Fibroblast of skin of right quadriceps (primary cell): ENCODE measurements at regions not wholly inside any gene's neighbourhood (a gene's known extent, or its start where the extent isn't known, plus 50 kb on each side); places are given as distances from the start of the nearest gene placed in this dataset.
"Not testable (repeated sequence)": the region's sequence is repeated elsewhere in the genome, so short reads cannot be mapped to it uniquely, and the experiment has no call there.

Experiments used
- DNase-seq: peaks from one replicate; pipeline ENCODE4 v3.0.0-alpha.2; 2013

GRCh38 chr22:48721395-48721669 lies 1106.3 kb downstream of the BRD1 start:
- no peak for DNase-seq

- no peak for DNase-seq
Measured at GRCh38 chr22:48720662-48721394, 1106.8 kb downstream of the BRD1 start.

DNA sequence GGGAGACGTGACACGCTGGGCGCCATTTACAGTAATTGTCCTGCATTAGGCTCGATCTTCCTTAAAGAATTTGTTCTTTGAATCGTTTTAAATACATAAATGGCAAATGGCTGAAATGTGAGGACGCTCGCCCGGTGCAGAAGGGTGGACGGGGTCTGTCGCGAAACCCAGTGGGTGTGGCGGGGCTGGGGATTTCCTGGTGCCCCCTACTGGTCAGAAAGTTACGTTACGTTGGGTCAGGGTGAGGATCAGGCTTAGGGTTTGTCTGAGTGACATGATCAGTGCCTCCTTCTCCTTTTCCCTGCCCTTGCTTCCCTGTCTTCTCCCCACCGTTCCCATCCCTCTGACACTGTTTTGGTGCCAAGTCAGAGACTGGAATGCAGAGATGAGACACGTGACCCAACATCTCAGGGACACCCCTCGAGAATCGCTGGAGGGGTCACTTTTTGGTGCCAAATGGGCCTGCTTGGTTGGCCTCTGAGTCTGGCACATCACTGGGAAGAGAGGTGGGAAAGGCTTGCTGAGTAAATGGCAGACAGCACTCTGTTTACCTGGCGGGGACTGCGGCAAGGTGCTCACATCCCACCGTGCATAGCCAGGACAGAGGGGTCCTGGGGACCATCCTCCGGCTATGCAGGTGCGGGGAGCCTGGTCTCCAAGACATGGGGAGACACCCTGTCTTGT lies 1107.6 kb downstream of the BRD1 start:
- no peak for DNase-seq

GRCh38 chr22:48718818-48719500 lies 1108.7 kb downstream of the BRD1 start:
- DNase-seq, result no peak

- no peak for DNase-seq
Measured at GRCh38 chr22:48717883-48718817, 1109.5 kb downstream of the BRD1 start.

GRCh38 chr22:48717076-48717810 lies 1110.4 kb downstream of the BRD1 start:
- no peak for DNase-seq

GRCh38 chr22:48716154-48716553 lies 1111.5 kb downstream of the BRD1 start:
- not testable (repeated sequence) for DNase-seq

- DNase-seq, result no peak
Measured at GRCh38 chr22:48715511-48715910, 1112.2 kb downstream of the BRD1 start.

GRCh38 chr22:48714231-48714630 lies 1113.4 kb downstream of the BRD1 start:
- no peak for DNase-seq

GRCh38 chr22:48713272-48714205 lies 1114.1 kb downstream of the BRD1 start:
- DNase-seq, result no peak

DNA sequence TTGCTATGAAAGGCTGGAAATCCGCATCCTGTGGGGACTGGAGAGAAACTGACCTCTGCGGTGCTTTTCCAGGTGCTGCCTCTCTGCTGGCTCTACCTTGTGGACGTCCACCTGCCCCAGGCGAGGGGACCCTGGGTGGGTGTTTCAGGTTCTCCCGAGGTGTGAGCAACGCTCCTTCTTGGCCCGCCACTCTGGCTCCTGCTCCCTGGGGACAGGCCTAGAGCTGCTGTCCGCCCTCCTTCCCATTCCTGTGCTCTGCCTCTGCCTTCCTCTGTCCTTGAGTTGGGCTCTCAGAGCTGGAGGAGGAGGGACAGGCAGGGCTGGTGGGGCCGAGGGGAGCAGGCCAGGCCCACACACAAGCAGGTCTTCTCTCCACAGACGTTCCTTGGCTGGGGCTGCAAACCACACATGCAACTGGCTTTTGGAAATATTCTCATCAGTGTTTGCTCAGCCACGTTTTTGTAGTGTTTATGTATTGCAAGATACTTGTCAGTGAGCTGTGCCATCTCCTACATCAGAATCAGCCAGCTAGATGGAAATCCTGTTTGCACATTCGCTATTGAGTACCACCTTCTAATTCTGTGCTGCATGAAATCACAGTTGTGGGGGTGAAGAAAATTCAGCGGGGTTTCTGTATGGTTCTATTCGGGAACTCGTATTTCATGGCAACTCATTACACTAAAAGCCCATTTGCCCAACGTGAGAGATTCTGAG lies 1115.0 kb downstream of the BRD1 start:
- DNase-seq, result no peak

DNA sequence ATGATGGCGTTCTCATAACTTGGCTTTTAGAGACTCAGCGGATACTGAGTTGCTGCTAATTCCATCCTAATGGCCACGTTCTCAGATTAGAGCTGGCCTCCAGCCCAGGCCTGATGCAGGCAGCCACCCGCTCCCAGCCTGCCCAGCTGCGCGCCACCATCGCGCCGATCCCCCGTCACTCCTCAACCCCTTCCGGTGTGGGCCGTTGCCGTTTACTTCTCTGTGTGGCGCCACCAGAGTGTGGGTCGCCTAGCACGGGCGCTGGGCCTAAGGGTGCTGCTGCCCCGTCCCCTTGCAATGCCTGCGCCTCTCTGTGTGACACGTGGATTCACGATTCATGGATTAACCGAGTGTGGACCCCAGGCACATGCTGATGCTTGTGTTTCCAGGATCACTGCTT lies 1116.0 kb downstream of the BRD1 start:
- DNase-seq, result no peak

GRCh38 chr22:48711031-48711431 lies 1116.6 kb downstream of the BRD1 start:
- DNase-seq, result no peak

DNA sequence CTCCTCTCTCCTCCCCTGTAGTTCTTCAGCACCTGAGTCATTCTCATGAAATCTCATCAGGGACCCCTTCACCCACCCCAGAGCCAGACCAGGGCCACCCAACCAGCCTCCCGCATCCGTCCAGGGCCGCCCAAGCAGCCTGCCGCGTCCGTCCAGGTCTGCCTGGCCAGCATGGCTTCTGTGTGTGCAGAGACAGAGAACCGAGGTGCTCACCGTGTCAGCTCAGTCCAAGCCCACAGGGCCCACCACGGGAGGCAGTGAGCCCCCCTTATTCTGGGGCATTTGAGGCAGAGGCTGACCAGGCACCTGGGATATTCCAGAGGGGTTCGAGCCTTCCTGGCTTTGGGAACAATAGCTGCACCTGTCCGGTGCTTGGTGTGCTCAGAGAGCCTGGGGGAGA lies 1117.3 kb downstream of the BRD1 start:
- DNase-seq, result no peak

GRCh38 chr22:48709976-48710375 lies 1117.7 kb downstream of the BRD1 start:
- DNase-seq, result no peak

- no peak for DNase-seq
Measured at GRCh38 chr22:48709453-48709852, 1118.2 kb downstream of the BRD1 start.

DNA sequence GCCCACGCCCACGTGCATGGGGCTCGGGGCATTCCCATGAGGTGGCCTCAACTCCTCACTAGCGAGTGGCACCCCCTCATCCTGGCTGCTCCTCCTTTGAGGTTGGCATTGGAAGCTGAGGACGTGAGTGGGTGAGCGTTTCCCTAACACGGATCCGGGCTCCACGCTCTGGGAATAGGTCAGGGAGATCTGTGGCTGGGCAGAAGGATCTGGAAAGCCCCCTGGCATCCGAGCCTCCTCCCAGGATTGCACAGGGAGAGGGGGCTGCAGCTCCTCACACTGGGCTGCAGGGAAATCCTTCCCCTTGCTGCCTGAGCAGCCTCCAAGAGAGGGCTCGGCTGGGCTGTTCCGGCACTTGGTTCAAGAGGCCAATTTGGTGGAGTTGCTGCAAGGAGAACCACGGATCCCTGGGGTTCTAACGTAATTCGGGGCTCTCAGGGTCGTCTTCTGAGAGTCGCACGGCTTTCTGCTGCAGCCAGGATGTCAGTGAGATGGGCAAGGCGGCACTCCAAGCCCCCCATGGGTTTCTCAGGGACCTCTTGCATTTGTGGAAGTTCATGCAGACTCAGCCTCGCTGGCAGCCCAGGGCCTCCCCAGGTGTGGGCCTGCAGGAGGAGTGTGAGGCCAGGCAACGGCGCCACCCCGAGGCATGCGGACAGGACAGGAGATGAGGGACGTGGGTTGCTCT lies 1119.0 kb downstream of the BRD1 start:
- no peak for DNase-seq

- DNase-seq, result no peak
Measured at GRCh38 chr22:48707763-48708557, 1119.7 kb downstream of the BRD1 start.
